HFF-Myc (cell line): ENCODE measurements at regions not wholly inside any gene's neighbourhood (a gene's known extent, or its start where the extent isn't known, plus 50 kb on each side); places are given as distances from the start of the nearest gene placed in this dataset.

Experiments
- DNase-seq: peaks from one replicate; pipeline ENCODE4 v3.0.0-alpha.2; 2011; ENCODE audit warnings: low read depth; ENCODE audit errors: extremely low read depth
- H3K4me3 ChIP-seq: replicated peaks from 2 replicates; pipeline ENCODE4 v1.5.1; 2011; ENCODE audit warnings: low read depth, mild to moderate bottlenecking, control low read depth, low read length
- CTCF ChIP-seq: IDR thresholded peaks from 2 replicates; pipeline ENCODE4 v1.5.1; 2012; ENCODE audit warnings: mild to moderate bottlenecking, low read depth, low read length, control low read depth; ENCODE audit errors: missing control alignments

- no peak overlapping the region for H3K4me3 ChIP-seq
- peak; percentile 6 for DNase-seq
- TF ChIP-seq CTCF = no peak
Measured at GRCh38 chr13:37443538-37443937, 155.0 kb downstream of the POSTN start.

DNA sequence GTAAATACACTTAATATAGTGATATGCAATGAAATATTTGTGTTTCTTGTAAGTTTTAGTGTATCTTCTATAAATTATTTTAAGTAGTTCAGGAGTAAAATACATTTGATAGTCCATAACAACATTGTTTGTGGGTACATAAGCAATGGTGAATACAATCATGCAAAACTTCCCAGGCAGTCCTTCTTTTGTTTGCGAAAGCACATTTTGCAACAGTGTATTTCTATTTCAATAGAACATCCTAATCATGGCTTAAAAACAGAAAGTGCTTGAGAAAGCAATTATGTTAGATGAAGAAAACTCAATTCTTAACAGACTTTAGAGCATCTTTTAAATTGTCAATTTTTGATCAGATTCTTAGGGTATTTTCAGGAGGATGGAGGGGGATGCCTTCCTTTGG lies 155.6 kb downstream of the POSTN start:
- H3K4me3 ChIP-seq = no peak overlapping the region
- no peak for TF ChIP-seq CTCF
- DNase-seq = no peak

DNA sequence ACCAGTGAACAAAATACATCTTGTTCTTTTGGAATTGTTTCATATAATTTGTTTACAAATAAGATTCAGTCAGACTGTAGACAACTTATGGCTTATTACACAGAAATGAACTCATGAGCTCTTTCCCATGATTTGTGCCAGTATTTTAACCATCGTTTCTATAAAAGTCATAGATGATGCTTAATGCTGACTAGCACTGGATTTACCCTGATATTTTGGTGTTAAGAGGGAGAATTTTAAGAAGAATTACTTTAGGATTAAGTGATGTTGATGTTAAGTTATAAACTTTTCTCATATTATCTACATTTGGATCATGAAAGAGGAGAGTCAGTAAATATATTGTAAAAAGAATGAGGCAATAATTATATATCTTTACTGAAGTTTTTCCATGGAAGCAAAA lies 162.7 kb downstream of the POSTN start:
- no peak for DNase-seq
- no peak overlapping the region for H3K4me3 ChIP-seq
- TF ChIP-seq CTCF = no peak

- H3K4me3 ChIP-seq = no peak overlapping the region
- no peak for DNase-seq
- TF ChIP-seq CTCF = no peak
Measured at GRCh38 chr13:37433086-37433485, 165.5 kb downstream of the POSTN start.

DNA sequence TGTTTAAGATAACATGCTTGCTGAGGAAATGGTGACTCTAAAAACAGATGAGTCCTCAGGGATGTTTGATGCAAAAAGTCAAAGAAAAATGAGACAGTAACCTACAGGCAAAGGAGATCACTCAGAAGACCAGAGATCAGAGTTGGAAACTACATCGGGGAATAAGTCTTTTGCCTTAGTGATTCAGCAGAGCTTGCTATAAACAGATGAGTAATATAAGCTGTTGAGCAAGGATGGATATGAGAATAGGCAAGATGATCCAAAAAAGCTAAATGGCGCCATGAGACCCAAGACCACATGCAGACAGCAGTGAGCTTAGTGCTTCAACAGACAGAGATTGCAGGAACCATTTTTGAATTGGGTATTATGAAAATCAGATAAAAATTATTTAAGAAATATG lies 168.6 kb downstream of the POSTN start:
- DNase-seq = no peak
- TF ChIP-seq CTCF = no peak
- no peak overlapping the region for H3K4me3 ChIP-seq

DNA sequence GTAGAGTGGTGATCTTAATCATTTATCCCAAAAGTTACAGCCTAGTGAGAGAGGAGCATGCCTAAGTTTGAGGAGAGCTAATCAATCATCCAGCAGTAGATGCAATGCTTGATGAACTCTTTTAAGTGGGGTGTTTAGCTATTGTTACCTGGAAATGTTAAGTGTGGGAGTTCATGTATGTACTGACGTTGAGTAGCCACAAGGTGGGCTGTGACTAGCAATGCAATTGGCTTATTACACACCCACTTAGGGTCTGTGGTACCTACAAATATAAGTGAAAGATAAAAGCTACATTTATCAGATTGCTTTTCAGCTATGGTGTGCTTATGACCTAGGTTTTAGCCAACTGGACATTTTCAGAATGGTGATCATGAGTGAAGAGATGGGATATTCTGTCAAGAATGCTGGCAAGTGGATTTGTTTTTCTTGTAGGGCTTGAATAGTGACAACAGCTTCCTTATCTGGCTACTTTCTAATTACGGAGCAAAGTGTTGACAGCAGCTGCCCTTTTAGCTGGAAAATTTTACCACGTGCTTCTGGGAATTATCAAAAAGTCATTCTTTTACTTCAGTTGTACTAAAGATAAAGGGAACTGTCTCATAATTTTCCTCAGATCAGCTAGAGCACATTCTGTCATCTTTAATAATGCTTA lies 170.6 kb downstream of the POSTN start:
- TF ChIP-seq CTCF = no peak
- no peak for DNase-seq
- no peak overlapping the region for H3K4me3 ChIP-seq

- no peak for DNase-seq
- no peak overlapping the region for H3K4me3 ChIP-seq
- TF ChIP-seq CTCF = no peak
Measured at GRCh38 chr13:37418490-37418889, 180.1 kb downstream of the POSTN start.
